ENCODE measurements at regions not wholly inside any gene's neighbourhood (a gene's known extent, or its start where the extent isn't known, plus 50 kb on each side); places are given as distances from the start of the nearest gene placed in this dataset.

GRCh38 chr6:118714756-118715155, 63.4 kb upstream of the CEP85L start:
- in situ Hi-C loops (cut with MboI; ENCODE audit: low pct_ligation_motif_present in 1 of 4, low pct_unique_long_range_greater_than_20kb in 1 of 4, low sequenced_read_pairs in 3 of 4) (no loop called here), intact Hi-C loops (cut with DNase I; ENCODE audit: low total_unique reads) (no loop called here)
- TF ChIP-seq POLR2A (IDR thresholded peaks at IDR 0.05), result no peak
- TF ChIP-seq EP300 (IDR thresholded peaks at IDR 0.05; ENCODE audit: low read depth), result no peak
- TF ChIP-seq, protein P1, sequence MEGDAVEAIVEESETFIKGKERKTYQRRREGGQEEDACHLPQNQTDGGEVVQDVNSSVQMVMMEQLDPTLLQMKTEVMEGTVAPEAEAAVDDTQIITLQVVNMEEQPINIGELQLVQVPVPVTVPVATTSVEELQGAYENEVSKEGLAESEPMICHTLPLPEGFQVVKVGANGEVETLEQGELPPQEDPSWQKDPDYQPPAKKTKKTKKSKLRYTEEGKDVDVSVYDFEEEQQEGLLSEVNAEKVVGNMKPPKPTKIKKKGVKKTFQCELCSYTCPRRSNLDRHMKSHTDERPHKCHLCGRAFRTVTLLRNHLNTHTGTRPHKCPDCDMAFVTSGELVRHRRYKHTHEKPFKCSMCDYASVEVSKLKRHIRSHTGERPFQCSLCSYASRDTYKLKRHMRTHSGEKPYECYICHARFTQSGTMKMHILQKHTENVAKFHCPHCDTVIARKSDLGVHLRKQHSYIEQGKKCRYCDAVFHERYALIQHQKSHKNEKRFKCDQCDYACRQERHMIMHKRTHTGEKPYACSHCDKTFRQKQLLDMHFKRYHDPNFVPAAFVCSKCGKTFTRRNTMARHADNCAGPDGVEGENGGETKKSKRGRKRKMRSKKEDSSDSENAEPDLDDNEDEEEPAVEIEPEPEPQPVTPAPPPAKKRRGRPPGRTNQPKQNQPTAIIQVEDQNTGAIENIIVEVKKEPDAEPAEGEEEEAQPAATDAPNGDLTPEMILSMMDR (IDR thresholded peaks at IDR 0.05), result no peak
- no peak for TF ChIP-seq POLR2AphosphoS5 (IDR thresholded peaks at IDR 0.05)
- DNase-seq, result no peak
- WGBS, 2 donors (ENCODE audit: low coverage in 1 of 2), result 96% methylated on average over 3 of the region's 3 CpGs; no CpG with 5 or more reads in 1 of the 2 donors
- Histone ChIP-seq H3K36me3 (no peaks in the 10 kb centered on the region), H3K27me3 (no peaks in the 10 kb centered on the region), H3K4me3 (no peak overlapping the region), H3K27ac (no peak overlapping the region), H3K9me3 (no peaks in the 10 kb centered on the region), H3K4me1 (peaks cover 0 to 4% (median 1%) of the 10 kb centered on the region in 4 donors)

DNA sequence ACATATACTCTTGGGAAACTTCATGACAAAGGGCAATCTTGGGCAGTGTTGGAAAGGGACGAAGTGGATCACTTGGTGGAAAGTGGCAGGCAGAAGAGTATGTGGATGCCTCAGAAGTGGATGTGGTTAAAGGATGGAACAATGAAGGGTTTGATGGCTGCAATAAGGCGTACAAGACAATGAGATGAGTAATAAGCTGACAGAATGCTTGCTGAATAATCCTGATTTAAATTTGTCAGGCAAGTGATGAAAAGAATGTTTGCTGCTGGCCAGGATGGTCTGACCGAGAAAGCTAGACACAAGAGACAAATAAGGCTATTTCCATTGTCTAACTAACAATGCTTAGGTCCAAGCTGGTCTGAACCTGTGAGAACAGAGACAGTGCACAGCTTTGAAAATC, 61.6 kb upstream of the CEP85L start:
- Histone ChIP-seq H3K27me3 (no peaks in the 10 kb centered on the region), H3K4me3 (no peak overlapping the region), H3K36me3 (no peaks in the 10 kb centered on the region), H3K9me3 (no peaks in the 10 kb centered on the region), H3K4me1 (peaks cover 0 to 11% (median 7%) of the 10 kb centered on the region in 4 donors), H3K27ac (no peak overlapping the region)
- no peak for DNase-seq
- 72 to 80% methylated on average over 3 of the region's 3 CpGs for WGBS, 2 donors (ENCODE audit: low coverage in 1 of 2)
- in situ Hi-C loops (cut with MboI; ENCODE audit: low pct_ligation_motif_present in 1 of 4, low pct_unique_long_range_greater_than_20kb in 1 of 4, low sequenced_read_pairs in 3 of 4) (no loop called here), intact Hi-C loops (cut with DNase I; ENCODE audit: low total_unique reads) (no loop called here)
- no peak for TF ChIP-seq POLR2AphosphoS5 (IDR thresholded peaks at IDR 0.05)
- no peak for TF ChIP-seq POLR2A (IDR thresholded peaks at IDR 0.05)
- TF ChIP-seq, protein P1 (IDR thresholded peaks at IDR 0.05), result no peak
- TF ChIP-seq EP300 (IDR thresholded peaks at IDR 0.05; ENCODE audit: low read depth), result no peak

- TF ChIP-seq POLR2AphosphoS5 (IDR thresholded peaks at IDR 0.05), result no peak
- no peak for TF ChIP-seq POLR2A (IDR thresholded peaks at IDR 0.05)
- TF ChIP-seq, protein P1 (IDR thresholded peaks at IDR 0.05), result no peak
- no peak for TF ChIP-seq EP300 (IDR thresholded peaks at IDR 0.05; ENCODE audit: low read depth)
- Histone ChIP-seq H3K4me1 (peaks cover 0 to 24% (median 7%) of the 10 kb centered on the region in 4 donors), H3K27me3 (no peaks in the 10 kb centered on the region), H3K36me3 (no peaks in the 10 kb centered on the region), H3K9me3 (no peaks in the 10 kb centered on the region), H3K4me3 (no peak overlapping the region), H3K27ac (peak overlapping the region in 1 of 4 donors; percentile 5)
- no peak for DNase-seq
- intact Hi-C loops (cut with DNase I; ENCODE audit: low total_unique reads) (no loop called here), in situ Hi-C loops (cut with MboI; ENCODE audit: low pct_ligation_motif_present in 1 of 4, low pct_unique_long_range_greater_than_20kb in 1 of 4, low sequenced_read_pairs in 3 of 4) (no loop called here)
- 81 to 85% methylated on average over 3 to 5 of the region's 5 CpGs for WGBS, 2 donors (ENCODE audit: low coverage in 1 of 2)
Measured at GRCh38 chr6:118710616-118711015, 59.2 kb upstream of the CEP85L start.

DNA sequence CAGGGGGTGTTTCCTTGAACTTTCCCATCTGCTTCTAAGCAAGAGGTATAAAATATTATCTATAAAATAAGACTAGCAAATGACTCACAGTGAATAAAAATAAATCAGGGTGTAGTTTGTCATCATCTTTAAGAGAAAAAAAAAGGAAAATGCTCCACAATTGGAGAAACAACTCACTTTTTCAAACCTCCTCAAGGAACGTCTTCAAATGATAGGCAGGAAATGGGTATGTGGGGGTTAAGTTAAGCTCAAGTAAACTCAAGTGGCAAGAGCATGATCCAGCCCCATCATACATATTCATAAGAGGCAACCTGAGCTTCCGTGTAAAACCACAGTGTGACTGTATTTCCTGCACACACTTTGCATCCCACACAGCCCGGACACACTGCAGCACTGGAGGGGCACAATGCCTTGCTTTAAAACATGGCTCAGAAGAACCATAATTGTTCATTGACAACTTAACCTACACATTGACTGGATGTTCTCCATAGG, 58.5 kb upstream of the CEP85L start:
- peak overlapping the region in 2 of 4 donors; percentile 18 to 38 for H3K4me3 ChIP-seq
- DNase-seq, result peak; percentile 55
- in situ Hi-C loops (cut with MboI; ENCODE audit: low pct_ligation_motif_present in 1 of 4, low pct_unique_long_range_greater_than_20kb in 1 of 4, low sequenced_read_pairs in 3 of 4) (no loop called here), intact Hi-C loops (cut with DNase I; ENCODE audit: low total_unique reads) (no loop called here)
- TF ChIP-seq POLR2AphosphoS5 (IDR thresholded peaks at IDR 0.05) (no peak), POLR2A (IDR thresholded peaks at IDR 0.05) (no peak), EP300 (IDR thresholded peaks at IDR 0.05; ENCODE audit: low read depth) (no peak)
- TF ChIP-seq, protein P1 (IDR thresholded peaks at IDR 0.05), result no peak
- H3K27me3 ChIP-seq, result no peaks in the 10 kb centered on the region
- peaks cover 0 to 30% (median 7%) of the 10 kb centered on the region in 4 donors for H3K4me1 ChIP-seq
- peak overlapping the region; percentile 43 to 70 (median 68) for H3K27ac ChIP-seq
- 20 to 38% methylated on average over 1 to 3 of the region's 3 CpGs for WGBS, 2 donors (ENCODE audit: low coverage in 1 of 2)
- H3K9me3 ChIP-seq, result no peaks in the 10 kb centered on the region
- H3K36me3 ChIP-seq, result no peaks in the 10 kb centered on the region

Data from transverse colon (tissue), 4 donors.